IPS-15b (cell line): ENCODE measurements at regions not wholly inside any gene's neighbourhood (a gene's known extent, or its start where the extent isn't known, plus 50 kb on each side); places are given as distances from the start of the nearest gene placed in this dataset.
"Not testable (repeated sequence)": the region's sequence is repeated elsewhere in the genome, so short reads cannot be mapped to it uniquely, and the experiment has no call there.

ENCODE experiments used
- H3K27me3 ChIP-seq: one replicate; pipeline ENCODE4 v1.6.1; 2013; ENCODE audit warnings: low read length; ENCODE audit not compliant: control insufficient read depth, insufficient read depth
- H3K36me3 ChIP-seq: one replicate; pipeline ENCODE4 v1.6.1; 2013; ENCODE audit warnings: low read length; ENCODE audit not compliant: control insufficient read depth, insufficient read depth
- H3K4me1 ChIP-seq: one replicate; pipeline ENCODE4 v1.6.1; 2013; ENCODE audit warnings: mild to moderate bottlenecking, low read length; ENCODE audit not compliant: control insufficient read depth, insufficient read depth
- H3K4me3 ChIP-seq: one replicate; pipeline ENCODE4 v1.5.1; 2013; ENCODE audit warnings: low read depth, low read length
- H3K9ac ChIP-seq: one replicate; pipeline ENCODE4 v1.6.1; 2013; ENCODE audit warnings: low read depth, mild to moderate bottlenecking, low read length
- H3K9me3 ChIP-seq: one replicate; pipeline ENCODE4 v1.6.1; 2013; ENCODE audit warnings: mild to moderate bottlenecking, low read length; ENCODE audit not compliant: control insufficient read depth, insufficient read depth

- Histone ChIP-seq H3K4me1 (peaks cover 5% of the 10 kb centered on the region), H3K27me3 (no peaks in the 10 kb centered on the region), H3K36me3 (no peaks in the 10 kb centered on the region), H3K9ac (no peak overlapping the region), H3K4me3 (no peak overlapping the region), H3K9me3 (no peaks in the 10 kb centered on the region)
These were observed 508.6 kb downstream of the RWDD3 start for GRCh38 chr1:95742591-95743089.

DNA sequence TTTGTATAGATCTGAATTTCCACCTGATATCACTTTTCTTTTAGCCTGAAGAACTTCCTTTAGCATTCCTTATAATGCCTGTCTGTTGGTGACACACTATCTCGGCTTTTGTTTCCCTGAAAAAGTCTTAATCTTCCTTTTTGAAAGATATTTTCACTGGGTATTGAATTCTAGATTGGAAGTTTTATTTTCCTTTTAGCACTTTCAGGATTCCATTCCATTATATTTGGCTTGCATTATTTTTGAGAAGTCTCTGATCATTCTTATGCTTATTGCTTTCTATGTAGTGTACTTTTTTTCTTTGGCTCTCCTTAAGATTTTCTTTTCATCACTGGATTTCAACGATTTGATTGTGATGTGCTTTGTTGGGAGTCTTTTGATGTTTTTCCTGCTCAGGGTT, 510.7 kb downstream of the RWDD3 start:
- Histone ChIP-seq H3K9ac (no peak overlapping the region), H3K4me1 (peaks cover 5% of the 10 kb centered on the region), H3K36me3 (no peaks in the 10 kb centered on the region), H3K27me3 (no peaks in the 10 kb centered on the region), H3K4me3 (no peak overlapping the region), H3K9me3 (no peaks in the 10 kb centered on the region)

GRCh38 chr1:95752515-95753381, 518.7 kb downstream of the RWDD3 start:
- no peaks in the 10 kb centered on the region for H3K27me3 ChIP-seq
- no peak overlapping the region for H3K4me3 ChIP-seq
- no peaks in the 10 kb centered on the region for H3K9me3 ChIP-seq
- no peaks in the 10 kb centered on the region for H3K36me3 ChIP-seq
- H3K4me1 ChIP-seq, result no peaks in the 10 kb centered on the region
- H3K9ac ChIP-seq, result no peak overlapping the region

DNA sequence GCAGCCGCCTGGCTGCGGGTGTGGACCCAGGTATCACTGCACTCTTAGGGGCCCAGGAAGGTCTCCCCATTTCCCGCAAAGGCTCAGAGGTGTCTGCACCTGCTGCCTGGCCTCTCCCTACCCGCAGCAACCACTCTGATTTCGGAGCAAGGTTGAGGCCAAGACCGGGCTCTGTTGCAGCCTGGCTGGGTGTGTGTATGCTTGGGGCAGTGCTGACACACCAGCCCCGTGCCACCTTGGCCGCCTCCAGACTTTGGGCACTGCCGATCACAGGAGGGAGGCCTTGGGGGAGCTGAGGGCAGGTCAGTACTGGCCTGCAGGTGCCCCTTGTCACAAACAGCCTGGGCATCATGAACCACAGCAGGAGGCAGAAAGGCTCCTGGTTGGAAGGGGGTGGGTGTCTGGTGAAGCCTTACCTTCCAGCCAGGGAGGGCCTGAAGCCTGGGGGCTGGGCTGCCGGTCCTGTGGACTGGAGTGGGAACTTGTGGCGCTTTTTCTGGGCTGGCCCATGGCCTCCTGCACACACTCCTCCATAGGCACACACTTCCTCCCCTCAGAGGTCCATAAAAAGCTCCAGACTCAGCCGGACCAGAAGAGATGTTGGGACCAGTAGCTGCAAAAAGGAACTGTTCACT, 519.5 kb downstream of the RWDD3 start:
- Histone ChIP-seq H3K9ac (no peak overlapping the region), H3K4me3 (no peak overlapping the region), H3K9me3 (no peaks in the 10 kb centered on the region), H3K36me3 (no peaks in the 10 kb centered on the region), H3K4me1 (no peaks in the 10 kb centered on the region), H3K27me3 (no peaks in the 10 kb centered on the region)

GRCh38 chr1:95754412-95754811, 520.4 kb downstream of the RWDD3 start:
- no peaks in the 10 kb centered on the region for H3K27me3 ChIP-seq
- no peaks in the 10 kb centered on the region for H3K36me3 ChIP-seq
- H3K4me1 ChIP-seq, result no peaks in the 10 kb centered on the region
- H3K9me3 ChIP-seq, result no peaks in the 10 kb centered on the region
- no peak overlapping the region for H3K9ac ChIP-seq
- no peak overlapping the region for H3K4me3 ChIP-seq

- Histone ChIP-seq H3K4me3 (no peak overlapping the region), H3K9ac (no peak overlapping the region), H3K9me3 (no peaks in the 10 kb centered on the region), H3K4me1 (no peaks in the 10 kb centered on the region), H3K27me3 (no peaks in the 10 kb centered on the region), H3K36me3 (no peaks in the 10 kb centered on the region)
These were observed 532.0 kb downstream of the RWDD3 start for GRCh38 chr1:95766036-95766435.

GRCh38 chr1:95770581-95770980, 536.6 kb downstream of the RWDD3 start:
- H3K9me3 ChIP-seq, result no peaks in the 10 kb centered on the region
- H3K9ac ChIP-seq, result no peak overlapping the region
- no peaks in the 10 kb centered on the region for H3K27me3 ChIP-seq
- no peak overlapping the region for H3K4me3 ChIP-seq
- no peaks in the 10 kb centered on the region for H3K36me3 ChIP-seq
- H3K4me1 ChIP-seq, result no peaks in the 10 kb centered on the region

DNA sequence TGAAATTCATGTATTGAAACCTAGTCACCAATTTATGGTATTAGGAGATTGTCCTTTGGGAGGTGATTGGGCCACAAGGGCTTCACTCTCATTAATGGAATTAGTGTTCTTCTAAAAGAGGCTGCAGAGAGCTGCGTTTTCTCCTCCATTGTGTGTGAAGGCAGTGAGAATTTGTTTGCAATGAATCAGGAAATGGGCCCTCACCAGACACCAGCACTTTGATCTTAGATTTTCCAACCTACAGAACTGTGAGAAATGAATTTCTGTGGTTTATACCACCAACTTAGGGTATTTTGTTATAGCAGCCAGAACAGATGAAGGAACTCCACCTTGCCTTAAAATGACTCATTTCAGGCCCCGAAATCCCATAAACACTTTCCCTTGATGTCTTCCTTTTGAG, 544.2 kb downstream of the RWDD3 start:
- Histone ChIP-seq H3K9ac (no peak overlapping the region), H3K36me3 (no peaks in the 10 kb centered on the region), H3K4me3 (no peak overlapping the region), H3K27me3 (no peaks in the 10 kb centered on the region), H3K4me1 (no peaks in the 10 kb centered on the region), H3K9me3 (no peaks in the 10 kb centered on the region)

GRCh38 chr1:95780836-95781235, 546.8 kb downstream of the RWDD3 start:
- no peak overlapping the region for H3K9ac ChIP-seq
- H3K9me3 ChIP-seq, result no peaks in the 10 kb centered on the region
- H3K4me3 ChIP-seq, result no peak overlapping the region
- no peaks in the 10 kb centered on the region for H3K4me1 ChIP-seq
- no peaks in the 10 kb centered on the region for H3K27me3 ChIP-seq
- no peaks in the 10 kb centered on the region for H3K36me3 ChIP-seq

DNA sequence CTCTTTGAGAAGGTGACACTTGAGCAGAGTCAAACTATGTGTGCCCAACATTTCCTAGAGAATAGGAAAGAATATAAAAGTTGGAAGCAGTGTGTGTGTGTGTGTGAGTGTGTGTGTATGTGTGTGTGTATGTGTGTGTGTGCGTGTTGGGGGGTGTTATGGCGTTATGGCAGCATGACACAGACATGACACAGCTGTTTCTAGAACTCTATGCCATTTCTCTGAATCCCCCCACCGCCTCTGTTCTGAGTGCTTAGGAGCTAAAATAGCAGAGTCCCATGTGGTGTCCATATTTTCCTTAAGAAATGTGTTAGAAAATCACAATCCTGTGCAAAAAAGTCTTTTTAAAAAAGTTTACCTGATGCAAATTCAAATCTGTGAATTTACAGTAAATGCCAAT, 556.1 kb downstream of the RWDD3 start:
- no peaks in the 10 kb centered on the region for H3K36me3 ChIP-seq
- H3K9ac ChIP-seq, result no peak overlapping the region
- H3K4me3 ChIP-seq, result no peak overlapping the region
- H3K9me3 ChIP-seq, result peaks cover 4% of the 10 kb centered on the region
- H3K4me1 ChIP-seq, result peaks cover 7% of the 10 kb centered on the region
- no peaks in the 10 kb centered on the region for H3K27me3 ChIP-seq

DNA sequence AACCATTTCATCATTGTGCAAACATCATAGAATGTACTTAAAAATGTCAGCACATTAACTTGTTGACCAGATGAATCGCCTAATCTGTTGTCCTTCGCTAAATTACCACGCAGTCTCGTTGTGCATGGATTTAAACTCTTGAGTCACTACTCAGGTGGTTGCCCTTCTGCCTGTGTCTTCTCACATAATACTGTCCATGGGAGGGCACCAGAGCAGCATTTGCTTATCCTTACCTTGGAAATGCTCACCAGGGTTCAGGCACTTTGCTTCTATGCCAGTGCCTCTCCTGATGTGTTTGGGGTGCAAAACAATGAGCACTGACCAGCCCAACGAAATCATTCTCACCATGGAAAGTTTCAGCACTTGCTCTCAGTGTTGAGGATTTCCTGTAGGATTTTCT, 559.9 kb downstream of the RWDD3 start:
- no peak overlapping the region for H3K4me3 ChIP-seq
- H3K9ac ChIP-seq, result no peak overlapping the region
- no peaks in the 10 kb centered on the region for H3K36me3 ChIP-seq

GRCh38 chr1:95797761-95798160, 563.8 kb downstream of the RWDD3 start:
- H3K36me3 ChIP-seq, H3K4me1 ChIP-seq, H3K9ac ChIP-seq, H3K4me3 ChIP-seq, H3K27me3 ChIP-seq, H3K9me3 ChIP-seq: not testable (repeated sequence)

More for the DNA sequence above, 559.9 kb downstream of the RWDD3 start:
- peaks cover 7% of the 10 kb centered on the region for H3K4me1 ChIP-seq
- no peaks in the 10 kb centered on the region for H3K27me3 ChIP-seq
- H3K9me3 ChIP-seq, result peaks cover 4% of the 10 kb centered on the region
